ENCODE measurements at regions not wholly inside any gene's neighbourhood (a gene's known extent, or its start where the extent isn't known, plus 50 kb on each side); places are given as distances from the start of the nearest gene placed in this dataset.
"Not testable (repeated sequence)": the region's sequence is repeated elsewhere in the genome, so short reads cannot be mapped to it uniquely, and the experiment has no call there.

- no peaks in the 10 kb centered on the region for H3K4me1 Mint-ChIP-seq (ENCODE audit: low read depth)
- H3K27ac Mint-ChIP-seq = no peak overlapping the region
- no peak overlapping the region for H3K4me3 Mint-ChIP-seq
- peaks cover 6% of the 10 kb centered on the region for H3K9me3 Mint-ChIP-seq
- no peaks in the 10 kb centered on the region for H3K27me3 Mint-ChIP-seq (ENCODE audit: low read depth)
- no peaks in the 10 kb centered on the region for H3K36me3 Mint-ChIP-seq (ENCODE audit: low read depth)
- no peak for DNase-seq (ENCODE audit: low spot score)
Observed at GRCh38 chr5:92695123-92696003, 885.7 kb downstream of the NR2F1-AS1 start.

GRCh38 chr5:92694067-92694466 lies 887.0 kb downstream of the NR2F1-AS1 start:
- Mint-ChIP-seq H3K27ac (no peak overlapping the region), H3K36me3 (ENCODE audit: low read depth) (no peaks in the 10 kb centered on the region), H3K9me3 (peaks cover 6% of the 10 kb centered on the region), H3K4me1 (ENCODE audit: low read depth) (no peaks in the 10 kb centered on the region), H3K27me3 (ENCODE audit: low read depth) (no peaks in the 10 kb centered on the region), H3K4me3 (no peak overlapping the region)
- DNase-seq (ENCODE audit: low spot score) = no peak

GRCh38 chr5:92691955-92692354 lies 889.1 kb downstream of the NR2F1-AS1 start:
- H3K27ac Mint-ChIP-seq; H3K4me1 Mint-ChIP-seq (ENCODE audit: low read depth); H3K4me3 Mint-ChIP-seq; H3K9me3 Mint-ChIP-seq; H3K27me3 Mint-ChIP-seq (ENCODE audit: low read depth); H3K36me3 Mint-ChIP-seq (ENCODE audit: low read depth); DNase-seq (ENCODE audit: low spot score): not testable (repeated sequence)

GRCh38 chr5:92687821-92688722 lies 892.9 kb downstream of the NR2F1-AS1 start:
- H3K27me3 Mint-ChIP-seq (ENCODE audit: low read depth) = no peaks in the 10 kb centered on the region
- H3K4me1 Mint-ChIP-seq (ENCODE audit: low read depth) = no peaks in the 10 kb centered on the region
- no peak overlapping the region for H3K4me3 Mint-ChIP-seq
- no peaks in the 10 kb centered on the region for H3K36me3 Mint-ChIP-seq (ENCODE audit: low read depth)
- H3K9me3 Mint-ChIP-seq = peaks cover 24% of the 10 kb centered on the region
- no peak overlapping the region for H3K27ac Mint-ChIP-seq
- no peak for DNase-seq (ENCODE audit: low spot score)

- H3K4me1 Mint-ChIP-seq (ENCODE audit: low read depth) = no peaks in the 10 kb centered on the region
- peaks cover 5% of the 10 kb centered on the region for H3K9me3 Mint-ChIP-seq
- no peak overlapping the region for H3K27ac Mint-ChIP-seq
- H3K27me3 Mint-ChIP-seq (ENCODE audit: low read depth) = no peaks in the 10 kb centered on the region
- DNase-seq (ENCODE audit: low spot score) = no peak
- H3K4me3 Mint-ChIP-seq = no peak overlapping the region
- no peaks in the 10 kb centered on the region for H3K36me3 Mint-ChIP-seq (ENCODE audit: low read depth)
Observed at GRCh38 chr5:92678640-92679039, 902.4 kb downstream of the NR2F1-AS1 start.

GRCh38 chr5:92676215-92677165 lies 904.5 kb downstream of the NR2F1-AS1 start:
- no peaks in the 10 kb centered on the region for H3K4me1 Mint-ChIP-seq (ENCODE audit: low read depth)
- H3K9me3 Mint-ChIP-seq = no peaks in the 10 kb centered on the region
- H3K27me3 Mint-ChIP-seq (ENCODE audit: low read depth) = no peaks in the 10 kb centered on the region
- no peaks in the 10 kb centered on the region for H3K36me3 Mint-ChIP-seq (ENCODE audit: low read depth)
- no peak overlapping the region for H3K4me3 Mint-ChIP-seq
- DNase-seq (ENCODE audit: low spot score) = no peak
- H3K27ac Mint-ChIP-seq = no peak overlapping the region

GRCh38 chr5:92674321-92674720 lies 906.7 kb downstream of the NR2F1-AS1 start:
- no peaks in the 10 kb centered on the region for H3K27me3 Mint-ChIP-seq (ENCODE audit: low read depth)
- H3K36me3 Mint-ChIP-seq (ENCODE audit: low read depth) = no peaks in the 10 kb centered on the region
- no peak overlapping the region for H3K4me3 Mint-ChIP-seq
- H3K9me3 Mint-ChIP-seq = peaks cover under 1% of the 10 kb centered on the region
- no peak for DNase-seq (ENCODE audit: low spot score)
- H3K27ac Mint-ChIP-seq = no peak overlapping the region
- no peaks in the 10 kb centered on the region for H3K4me1 Mint-ChIP-seq (ENCODE audit: low read depth)

GRCh38 chr5:92665506-92665905 lies 915.5 kb downstream of the NR2F1-AS1 start:
- Mint-ChIP-seq H3K4me1 (ENCODE audit: low read depth) (no peaks in the 10 kb centered on the region), H3K4me3 (no peak overlapping the region), H3K27ac (no peak overlapping the region), H3K36me3 (ENCODE audit: low read depth) (no peaks in the 10 kb centered on the region), H3K27me3 (ENCODE audit: low read depth) (no peaks in the 10 kb centered on the region), H3K9me3 (peaks cover 8% of the 10 kb centered on the region)
- no peak for DNase-seq (ENCODE audit: low spot score)

GRCh38 chr5:92662741-92663140 lies 918.3 kb downstream of the NR2F1-AS1 start:
- H3K9me3 Mint-ChIP-seq = peaks cover 13% of the 10 kb centered on the region

GRCh38 chr5:92659246-92659645 lies 921.8 kb downstream of the NR2F1-AS1 start:
- no peaks in the 10 kb centered on the region for H3K36me3 Mint-ChIP-seq (ENCODE audit: low read depth)
- H3K4me3 Mint-ChIP-seq = no peak overlapping the region
- H3K9me3 Mint-ChIP-seq = peaks cover 13% of the 10 kb centered on the region
- H3K4me1 Mint-ChIP-seq (ENCODE audit: low read depth) = no peaks in the 10 kb centered on the region
- H3K27me3 Mint-ChIP-seq (ENCODE audit: low read depth) = no peaks in the 10 kb centered on the region
- no peak for DNase-seq (ENCODE audit: low spot score)
- no peak overlapping the region for H3K27ac Mint-ChIP-seq

More at GRCh38 chr5:92662741-92663140, 918.3 kb downstream of the NR2F1-AS1 start:
- Mint-ChIP-seq H3K4me1 (ENCODE audit: low read depth) (no peaks in the 10 kb centered on the region), H3K27me3 (ENCODE audit: low read depth) (no peaks in the 10 kb centered on the region), H3K36me3 (ENCODE audit: low read depth) (no peaks in the 10 kb centered on the region), H3K4me3 (no peak overlapping the region), H3K27ac (no peak overlapping the region)
- no peak for DNase-seq (ENCODE audit: low spot score)

GRCh38 chr5:92654601-92655000 lies 926.4 kb downstream of the NR2F1-AS1 start:
- not testable (repeated sequence) for H3K27me3 Mint-ChIP-seq (ENCODE audit: low read depth); H3K36me3 Mint-ChIP-seq (ENCODE audit: low read depth); H3K27ac Mint-ChIP-seq; H3K4me3 Mint-ChIP-seq; DNase-seq (ENCODE audit: low spot score); H3K4me1 Mint-ChIP-seq (ENCODE audit: low read depth)
- peaks cover 13% of the 10 kb centered on the region for H3K9me3 Mint-ChIP-seq

- no peaks in the 10 kb centered on the region for H3K4me1 Mint-ChIP-seq (ENCODE audit: low read depth)
Observed at GRCh38 chr5:92653730-92654461, 927.1 kb downstream of the NR2F1-AS1 start.

GRCh38 chr5:92652756-92653155 lies 928.3 kb downstream of the NR2F1-AS1 start:
- Mint-ChIP-seq H3K27ac (no peak overlapping the region), H3K9me3 (no peaks in the 10 kb centered on the region), H3K36me3 (ENCODE audit: low read depth) (no peaks in the 10 kb centered on the region), H3K27me3 (ENCODE audit: low read depth) (no peaks in the 10 kb centered on the region), H3K4me3 (no peak overlapping the region), H3K4me1 (ENCODE audit: low read depth) (no peaks in the 10 kb centered on the region)
- DNase-seq (ENCODE audit: low spot score) = no peak

More at GRCh38 chr5:92653730-92654461, 927.1 kb downstream of the NR2F1-AS1 start:
- Mint-ChIP-seq H3K27ac (no peak overlapping the region), H3K4me3 (no peak overlapping the region), H3K27me3 (ENCODE audit: low read depth) (no peaks in the 10 kb centered on the region), H3K9me3 (peaks cover 10% of the 10 kb centered on the region), H3K36me3 (ENCODE audit: low read depth) (no peaks in the 10 kb centered on the region)
- no peak for DNase-seq (ENCODE audit: low spot score)
